Activated B cell treated with CpG ODN at 0.5 μM for 24 hours (primary cell): ENCODE measurements at regions not wholly inside any gene's neighbourhood (a gene's known extent, or its start where the extent isn't known, plus 50 kb on each side); places are given as distances from the start of the nearest gene placed in this dataset.

ENCODE experiments used
- ATAC-seq: fragments of 200-7000 bp; cut with Tn5 transposase; one replicate; pipeline ENCODE4 v1.10.0; 2021; ENCODE audit warnings: low read depth, mild to moderate bottlenecking, moderate library complexity
- CTCF ChIA-PET: fragments of 350-600 bp; sonication (Branson Sonifier 250); formaldehyde crosslinking; loops from one replicate; lab custom pipeline; 2021; ENCODE audit warnings: antibody characterized with exemption; lab: Charles Lee
- POLR2A ChIA-PET: fragments of 350-600 bp; sonication (Branson Sonifier 250); formaldehyde crosslinking; loops from one replicate; lab custom pipeline; 2021; ENCODE audit warnings: antibody characterized with exemption; lab: Charles Lee
- DNase-seq: peaks from one replicate; pipeline ENCODE4 v3.0.0; 2022
- H3K27ac Mint-ChIP-seq: one replicate; pipeline ENCODE4 v1.8.0; 2020; ENCODE audit warnings: mixed read lengths
- H3K27me3 Mint-ChIP-seq: one replicate; pipeline ENCODE4 v1.8.0; 2021; ENCODE audit warnings: mixed read lengths
- H3K36me3 Mint-ChIP-seq: one replicate; pipeline ENCODE4 v1.8.0; 2021; ENCODE audit warnings: low read depth, mixed read lengths
- H3K4me1 Mint-ChIP-seq: one replicate; pipeline ENCODE4 v1.8.0; 2021; ENCODE audit warnings: mixed read lengths
- H3K4me3 Mint-ChIP-seq: one replicate; pipeline ENCODE4 v1.8.0; 2020; ENCODE audit warnings: mild to moderate bottlenecking, mixed read lengths
- H3K9me3 Mint-ChIP-seq: one replicate; pipeline ENCODE4 v1.8.0; 2020; ENCODE audit warnings: mixed read lengths
- CTCF ChIP-seq: fragments of 200-600 bp; IDR thresholded peaks from one replicate; pipeline ENCODE4 v1.8.0; 2022; ENCODE audit warnings: antibody characterized with exemption, mild to moderate bottlenecking
- intact Hi-C: fragments of 100-400 bp; cut with micrococcal nuclease; formaldehyde crosslinking; loops from one replicate; pipeline ENCODE4 v1.15.1; 2024

DNA sequence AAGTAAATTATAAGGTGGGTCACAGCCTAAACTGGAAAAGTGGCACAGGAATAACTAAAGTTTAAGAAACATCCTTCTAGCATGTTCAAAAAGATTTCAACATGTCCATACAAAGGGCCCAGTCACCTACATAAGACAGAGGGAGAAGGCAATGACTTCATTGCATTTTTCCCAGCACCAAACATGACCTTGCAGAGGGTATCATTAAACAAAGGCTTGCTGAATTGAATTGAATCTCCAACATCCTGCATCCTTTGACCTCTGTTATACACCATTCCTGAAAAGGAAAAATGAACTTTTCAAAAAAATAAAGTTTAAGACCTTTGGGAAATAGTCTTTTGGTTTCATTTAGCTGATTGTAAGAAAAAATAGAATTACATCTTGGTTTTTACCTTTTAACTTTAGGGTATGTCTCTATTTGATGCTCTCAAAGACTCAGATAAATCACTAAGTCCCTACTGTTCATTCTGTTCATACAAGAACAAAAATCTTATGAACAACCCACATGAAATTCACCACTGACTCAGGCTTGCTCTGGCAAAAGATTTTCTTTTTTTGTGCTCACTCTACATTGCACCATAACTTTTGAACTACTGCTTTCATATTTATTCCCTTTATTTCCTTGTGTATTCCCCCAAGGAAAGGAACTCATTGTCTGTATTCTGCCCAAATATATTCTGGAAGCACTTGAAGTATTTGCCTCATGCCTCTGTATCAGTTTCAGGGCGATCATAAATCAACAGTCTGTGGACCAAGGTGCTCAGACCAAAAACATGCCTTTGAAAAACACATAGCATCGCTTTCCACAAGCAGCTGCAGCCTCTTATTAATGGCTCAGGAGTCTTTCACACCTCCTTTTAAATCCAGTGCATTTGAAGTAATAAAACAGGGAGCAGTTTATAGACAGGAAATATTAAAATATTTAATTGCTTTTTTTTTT, 121.7 kb downstream of the DUSP6 start:
- POLR2A ChIA-PET = no interaction called here
- DNase-seq = no peak

GRCh38 chr12:89228491-89228890, 123.8 kb downstream of the DUSP6 start:
- Mint-ChIP-seq H3K27ac (no peak overlapping the region), H3K27me3 (no peaks in the 10 kb centered on the region), H3K36me3 (no peaks in the 10 kb centered on the region), H3K4me3 (no peak overlapping the region), H3K9me3 (no peaks in the 10 kb centered on the region), H3K4me1 (peaks cover 2% of the 10 kb centered on the region)
- ATAC-seq (no peak), DNase-seq (no peak)
- CTCF ChIA-PET = no interaction called here
- TF ChIP-seq CTCF = no peak
- POLR2A ChIA-PET = interaction anchor here (0.6 kb wide), 1 partner anchor 1148 kb away, joined by 3 read pairs; no protein-coding TSS in a partner anchor
- intact Hi-C loops = no loop called here

More for the DNA sequence above, 121.7 kb downstream of the DUSP6 start:
- H3K4me1 Mint-ChIP-seq = peaks cover 7% of the 10 kb centered on the region
- no peak overlapping the region for H3K27ac Mint-ChIP-seq
- intact Hi-C loops = no loop called here
- no peak overlapping the region for H3K4me3 Mint-ChIP-seq
- no peak for TF ChIP-seq CTCF
- no peaks in the 10 kb centered on the region for H3K36me3 Mint-ChIP-seq
- no peak for ATAC-seq
- no peaks in the 10 kb centered on the region for H3K27me3 Mint-ChIP-seq
- H3K9me3 Mint-ChIP-seq = no peaks in the 10 kb centered on the region
- CTCF ChIA-PET = no interaction called here

DNA sequence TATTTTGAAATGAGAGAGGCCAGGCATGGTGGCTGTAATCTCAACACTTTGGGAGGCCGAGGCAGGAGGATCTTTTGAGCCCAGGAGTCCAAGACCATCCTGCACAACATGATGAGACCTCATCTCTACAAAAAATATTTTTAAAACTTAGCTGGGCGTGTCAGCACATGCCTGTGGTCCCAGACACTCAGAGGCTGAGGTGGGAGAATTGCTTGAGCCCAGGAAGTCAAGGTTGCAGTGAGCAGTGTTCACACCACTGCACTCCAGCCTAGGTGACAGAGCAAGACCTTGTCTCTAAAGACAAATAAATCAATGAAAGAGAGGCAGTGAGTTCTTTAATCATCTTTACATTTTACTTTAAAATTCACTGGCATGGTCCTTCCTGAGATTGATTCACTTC, 124.5 kb downstream of the DUSP6 start:
- POLR2A ChIA-PET = no interaction called here

DNA sequence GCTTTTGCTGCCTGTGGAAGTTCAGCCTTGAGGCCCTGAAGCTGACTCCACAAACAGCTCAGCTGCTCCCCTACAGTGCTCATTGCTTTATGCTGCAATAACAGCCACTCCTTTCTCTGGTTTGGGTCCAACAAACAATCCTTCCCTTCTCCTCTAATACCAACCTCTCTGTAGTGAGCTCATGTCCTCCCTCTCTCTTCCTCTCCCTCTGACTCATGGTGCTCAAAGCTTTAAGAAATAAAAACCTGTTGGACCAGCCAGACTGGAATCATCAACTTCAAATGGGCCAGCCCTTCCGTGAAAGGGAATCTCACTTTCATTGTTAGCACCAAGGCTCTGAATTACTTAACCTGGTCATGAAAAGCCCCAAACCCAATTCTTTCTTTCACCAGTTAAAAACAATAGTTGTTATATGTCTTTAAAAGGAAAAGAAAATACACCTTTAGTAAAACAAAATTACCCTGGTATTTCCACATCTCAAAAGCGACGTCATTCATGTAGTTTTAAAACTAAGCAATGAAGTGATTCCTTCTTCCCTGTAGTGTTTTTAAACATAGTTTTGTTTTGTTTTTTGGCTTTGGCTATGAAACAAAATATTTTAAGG, 126.4 kb downstream of the DUSP6 start:
- POLR2A ChIA-PET = no interaction called here
- DNase-seq = no peak

More for the DNA sequence above, 124.5 kb downstream of the DUSP6 start:
- Mint-ChIP-seq H3K36me3 (no peaks in the 10 kb centered on the region), H3K4me3 (no peak overlapping the region), H3K27ac (no peak overlapping the region), H3K27me3 (no peaks in the 10 kb centered on the region), H3K9me3 (no peaks in the 10 kb centered on the region), H3K4me1 (peaks cover 2% of the 10 kb centered on the region)
- no peak for ATAC-seq
- TF ChIP-seq CTCF = no peak
- CTCF ChIA-PET = no interaction called here
- no peak for DNase-seq
- intact Hi-C loops = no loop called here

More for the DNA sequence above, 126.4 kb downstream of the DUSP6 start:
- no peak for ATAC-seq
- peaks cover 2% of the 10 kb centered on the region for H3K4me1 Mint-ChIP-seq
- peaks cover 7% of the 10 kb centered on the region for H3K27me3 Mint-ChIP-seq
- TF ChIP-seq CTCF = no peak
- H3K9me3 Mint-ChIP-seq = no peaks in the 10 kb centered on the region
- no peaks in the 10 kb centered on the region for H3K36me3 Mint-ChIP-seq
- no peak overlapping the region for H3K4me3 Mint-ChIP-seq
- intact Hi-C loops = no loop called here
- no peak overlapping the region for H3K27ac Mint-ChIP-seq
- CTCF ChIA-PET = no interaction called here
